Activated CD4-positive, alpha-beta memory T cell treated with anti-CD3 and anti-CD28 coated beads for 36 hours (primary cell): ENCODE measurements at regions not wholly inside any gene's neighbourhood (a gene's known extent, or its start where the extent isn't known, plus 50 kb on each side); places are given as distances from the start of the nearest gene placed in this dataset.
"Not testable (repeated sequence)": the region's sequence is repeated elsewhere in the genome, so short reads cannot be mapped to it uniquely, and the experiment has no call there.

Source experiments
- CTCF ChIA-PET: fragments of 350-600 bp; sonication (Branson Sonifier 250); formaldehyde crosslinking; loops from one replicate; lab custom pipeline; 2021; ENCODE audit warnings: antibody characterized with exemption, inconsistent platforms; lab: Charles Lee
- POLR2A ChIA-PET: fragments of 350-600 bp; sonication (Branson Sonifier 250); formaldehyde crosslinking; loops from one replicate; lab custom pipeline; 2021; ENCODE audit warnings: antibody characterized with exemption; lab: Charles Lee
- DNase-seq: peaks from one replicate; pipeline ENCODE4 v3.0.0-alpha.2; 2020
- H3K27ac Mint-ChIP-seq: one replicate; pipeline ENCODE4 v1.8.0; 2021; ENCODE audit warnings: mixed read lengths
- H3K27me3 Mint-ChIP-seq: one replicate; pipeline ENCODE4 v1.8.0; 2021; ENCODE audit warnings: mixed read lengths
- H3K36me3 Mint-ChIP-seq: one replicate; pipeline ENCODE4 v1.8.0; 2021; ENCODE audit warnings: mixed read lengths
- H3K4me1 Mint-ChIP-seq: one replicate; pipeline ENCODE4 v1.8.0; 2021; ENCODE audit warnings: low read depth, mixed read lengths
- H3K4me3 Mint-ChIP-seq: one replicate; pipeline ENCODE4 v1.8.0; 2021; ENCODE audit warnings: mild to moderate bottlenecking, mixed read lengths
- H3K9me3 Mint-ChIP-seq: one replicate; pipeline ENCODE4 v1.8.0; 2021; ENCODE audit warnings: mixed read lengths
- intact Hi-C: fragments of 100-400 bp; cut with micrococcal nuclease; formaldehyde crosslinking; loops from one replicate; pipeline ENCODE4 v1.15.1; 2023

- Mint-ChIP-seq H3K27ac (no peak overlapping the region), H3K4me1 (no peaks in the 10 kb centered on the region), H3K4me3 (no peak overlapping the region), H3K36me3 (no peaks in the 10 kb centered on the region), H3K9me3 (no peaks in the 10 kb centered on the region), H3K27me3 (no peaks in the 10 kb centered on the region)
- DNase-seq = no peak
- POLR2A ChIA-PET = no interaction called here
- CTCF ChIA-PET = no interaction called here
- intact Hi-C loops = no loop called here
Observed at GRCh38 chr10:117797296-117797695, 249.4 kb downstream of the RAB11FIP2 start.

- H3K9me3 Mint-ChIP-seq = no peaks in the 10 kb centered on the region
- H3K27ac Mint-ChIP-seq = no peak overlapping the region
- no peak overlapping the region for H3K4me3 Mint-ChIP-seq
- peaks cover 4% of the 10 kb centered on the region for H3K27me3 Mint-ChIP-seq
- no peaks in the 10 kb centered on the region for H3K4me1 Mint-ChIP-seq
- ChIA-PET POLR2A (no interaction called here), CTCF (no interaction called here)
- no peaks in the 10 kb centered on the region for H3K36me3 Mint-ChIP-seq
- intact Hi-C loops = no loop called here
- no peak for DNase-seq
Observed at GRCh38 chr10:117801691-117802090, 245.1 kb downstream of the RAB11FIP2 start.

- Mint-ChIP-seq H3K27me3 (peaks cover 4% of the 10 kb centered on the region), H3K4me3 (no peak overlapping the region), H3K9me3 (peaks cover under 1% of the 10 kb centered on the region), H3K4me1 (no peaks in the 10 kb centered on the region), H3K27ac (no peak overlapping the region), H3K36me3 (no peaks in the 10 kb centered on the region)
- no peak for DNase-seq
- CTCF ChIA-PET = no interaction called here
- intact Hi-C loops = no loop called here
- POLR2A ChIA-PET = interaction anchor here (0.6 kb wide), 1 partner anchor 137 kb away, joined by 3 read pairs; no protein-coding TSS in a partner anchor
Observed at GRCh38 chr10:117804470-117805011, 242.2 kb downstream of the RAB11FIP2 start.

- CTCF ChIA-PET = no interaction called here
- intact Hi-C loops = no loop called here
- Mint-ChIP-seq H3K27me3 (peaks cover 4% of the 10 kb centered on the region), H3K4me1 (no peaks in the 10 kb centered on the region), H3K27ac (no peak overlapping the region), H3K36me3 (no peaks in the 10 kb centered on the region), H3K4me3 (no peak overlapping the region), H3K9me3 (peaks cover 4% of the 10 kb centered on the region)
- POLR2A ChIA-PET = no interaction called here
- no peak for DNase-seq
Observed at GRCh38 chr10:117805139-117805538, 241.6 kb downstream of the RAB11FIP2 start.

GRCh38 chr10:117807441-117807840 lies 239.3 kb downstream of the RAB11FIP2 start:
- no peak for DNase-seq
- Mint-ChIP-seq H3K36me3 (no peaks in the 10 kb centered on the region), H3K4me1 (no peaks in the 10 kb centered on the region), H3K4me3 (no peak overlapping the region), H3K27me3 (peaks cover 4% of the 10 kb centered on the region), H3K27ac (no peak overlapping the region), H3K9me3 (peaks cover 10% of the 10 kb centered on the region)
- ChIA-PET CTCF (no interaction called here), POLR2A (no interaction called here)
- intact Hi-C loops = no loop called here

DNA sequence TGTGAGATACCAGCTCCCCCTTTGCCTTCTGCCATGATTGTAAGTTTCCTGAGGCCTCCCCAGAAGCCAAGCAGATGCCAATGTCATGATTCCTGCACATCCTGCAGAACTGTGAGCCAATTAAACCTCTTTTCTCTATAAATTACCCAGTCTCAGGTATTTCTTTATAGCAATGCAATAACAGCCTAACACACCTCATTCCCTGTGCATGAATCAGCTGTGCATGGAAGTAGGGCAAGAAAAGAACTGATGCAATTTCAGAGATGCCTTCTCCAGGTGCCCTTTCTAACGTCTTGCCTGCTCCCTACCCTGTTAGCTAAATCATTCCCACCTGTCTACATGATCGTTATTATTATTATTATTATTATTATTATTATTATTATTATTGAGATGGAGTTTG lies 230.9 kb downstream of the RAB11FIP2 start:
- DNase-seq, H3K36me3 Mint-ChIP-seq, H3K27me3 Mint-ChIP-seq, H3K9me3 Mint-ChIP-seq, POLR2A ChIA-PET, intact Hi-C loops, H3K4me1 Mint-ChIP-seq, H3K27ac Mint-ChIP-seq, CTCF ChIA-PET, H3K4me3 Mint-ChIP-seq: not testable (repeated sequence)

DNA sequence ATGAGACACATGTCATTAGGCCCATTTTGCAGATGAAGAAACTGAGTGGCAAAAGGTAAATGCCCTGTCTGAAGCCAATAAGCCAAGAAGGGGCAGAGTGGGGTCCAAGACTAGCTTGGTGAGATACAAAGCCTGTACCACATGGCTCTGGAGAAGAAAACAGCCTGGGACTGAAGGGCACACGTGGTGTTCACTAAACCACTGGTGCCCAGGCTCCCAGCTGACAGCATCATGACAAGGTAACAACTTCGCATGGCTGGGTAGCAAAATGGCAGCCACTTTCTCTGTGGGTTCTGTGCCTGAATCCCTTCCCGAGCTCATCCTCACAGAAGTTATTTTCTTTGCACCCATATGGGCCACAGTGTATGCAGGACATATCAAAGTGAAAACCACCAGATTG lies 229.6 kb downstream of the RAB11FIP2 start:
- intact Hi-C loops = no loop called here
- ChIA-PET POLR2A (no interaction called here), CTCF (no interaction called here)
- H3K27me3 Mint-ChIP-seq = peaks cover 10% of the 10 kb centered on the region
- DNase-seq = no peak
- H3K4me1 Mint-ChIP-seq = no peaks in the 10 kb centered on the region
- H3K36me3 Mint-ChIP-seq = no peaks in the 10 kb centered on the region
- no peak overlapping the region for H3K27ac Mint-ChIP-seq
- no peaks in the 10 kb centered on the region for H3K9me3 Mint-ChIP-seq
- H3K4me3 Mint-ChIP-seq = no peak overlapping the region

DNA sequence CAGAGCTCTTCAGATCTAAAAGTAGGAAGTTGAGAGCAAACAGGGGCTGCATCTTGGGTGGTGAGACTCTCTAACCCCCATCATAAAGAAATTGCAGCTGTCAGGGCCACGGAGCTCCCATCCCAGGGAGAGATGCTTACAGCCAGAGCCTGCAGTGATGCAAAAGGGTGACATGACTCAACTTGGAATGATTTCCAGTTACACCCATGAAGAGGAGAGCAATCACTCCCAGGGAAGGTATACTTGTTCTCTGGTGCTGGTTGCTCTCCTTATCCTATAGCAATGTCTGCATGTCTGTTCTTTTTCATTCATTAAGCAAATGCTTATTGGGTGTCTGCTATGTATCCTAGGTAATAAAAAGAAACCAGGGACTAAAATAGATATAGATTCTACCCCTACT lies 228.0 kb downstream of the RAB11FIP2 start:
- H3K27ac Mint-ChIP-seq = no peak overlapping the region
- no peaks in the 10 kb centered on the region for H3K36me3 Mint-ChIP-seq
- peaks cover 12% of the 10 kb centered on the region for H3K27me3 Mint-ChIP-seq
- H3K4me3 Mint-ChIP-seq = no peak overlapping the region
- no peak for DNase-seq
- CTCF ChIA-PET = no interaction called here
- POLR2A ChIA-PET = no interaction called here
- no peaks in the 10 kb centered on the region for H3K4me1 Mint-ChIP-seq
- intact Hi-C loops = no loop called here
- no peaks in the 10 kb centered on the region for H3K9me3 Mint-ChIP-seq

DNA sequence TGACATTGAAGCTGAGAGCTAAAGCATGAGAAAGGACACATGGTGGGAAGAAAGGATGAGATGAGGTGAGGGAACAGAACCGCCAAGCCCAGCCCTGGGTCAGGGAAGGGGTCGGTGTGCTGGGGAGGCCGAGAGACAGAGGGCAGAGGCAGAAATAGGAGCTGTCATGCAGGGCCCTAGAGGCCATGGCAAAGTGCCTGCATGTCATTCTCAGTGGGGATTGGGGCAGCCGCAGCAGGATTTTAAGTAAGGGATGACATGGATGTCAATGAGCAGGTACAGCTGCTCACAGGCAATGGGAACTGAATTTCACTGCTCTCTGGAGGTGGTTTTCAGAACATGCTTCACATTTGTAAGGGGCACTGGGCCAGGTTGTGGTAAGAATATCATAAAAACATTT lies 227.4 kb downstream of the RAB11FIP2 start:
- CTCF ChIA-PET = no interaction called here
- H3K4me3 Mint-ChIP-seq = no peak overlapping the region
- intact Hi-C loops = no loop called here

GRCh38 chr10:117823980-117824379 lies 222.8 kb downstream of the RAB11FIP2 start:
- H3K4me3 Mint-ChIP-seq = no peak overlapping the region
- no peaks in the 10 kb centered on the region for H3K9me3 Mint-ChIP-seq
- DNase-seq = no peak
- H3K36me3 Mint-ChIP-seq = no peaks in the 10 kb centered on the region
- H3K27ac Mint-ChIP-seq = no peak overlapping the region
- H3K27me3 Mint-ChIP-seq = peaks cover 9% of the 10 kb centered on the region
- intact Hi-C loops = no loop called here
- H3K4me1 Mint-ChIP-seq = no peaks in the 10 kb centered on the region
- ChIA-PET POLR2A (interaction anchor here (0.6 kb wide), 1 partner anchor 172 kb away, joined by 3 read pairs; no protein-coding TSS in a partner anchor), CTCF (no interaction called here)

More for the DNA sequence above, 227.4 kb downstream of the RAB11FIP2 start:
- Mint-ChIP-seq H3K9me3 (no peaks in the 10 kb centered on the region), H3K4me1 (no peaks in the 10 kb centered on the region), H3K27ac (no peak overlapping the region), H3K27me3 (peaks cover 12% of the 10 kb centered on the region), H3K36me3 (no peaks in the 10 kb centered on the region)
- POLR2A ChIA-PET = no interaction called here
- DNase-seq = no peak

DNA sequence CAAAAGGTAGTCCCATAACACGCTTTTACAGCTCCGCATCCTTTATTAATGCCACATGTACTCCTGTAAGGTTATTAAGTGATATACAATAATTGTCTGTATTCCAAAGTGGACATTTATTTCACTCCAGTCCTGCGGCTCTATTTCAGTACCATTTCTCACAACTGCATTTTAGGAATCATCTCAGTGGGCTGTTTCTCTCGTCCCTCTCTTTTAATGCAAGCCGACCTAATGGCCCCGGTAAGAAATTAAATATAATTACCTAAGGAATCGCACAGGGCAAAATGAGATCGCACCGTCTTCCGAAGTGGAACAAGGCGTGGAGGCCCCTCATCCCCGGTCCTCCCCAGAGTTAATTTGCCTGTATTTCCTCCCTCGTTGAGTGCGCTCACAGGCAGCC lies 216.5 kb downstream of the RAB11FIP2 start:
- intact Hi-C loops = no loop called here
- peaks cover 2% of the 10 kb centered on the region for H3K9me3 Mint-ChIP-seq
- H3K4me1 Mint-ChIP-seq = peaks cover 9% of the 10 kb centered on the region
- DNase-seq = no peak
- peak overlapping the region; percentile 57 for H3K4me3 Mint-ChIP-seq
- no peaks in the 10 kb centered on the region for H3K27me3 Mint-ChIP-seq
- ChIA-PET CTCF (no interaction called here), POLR2A (no interaction called here)
- H3K27ac Mint-ChIP-seq = no peak overlapping the region
- H3K36me3 Mint-ChIP-seq = no peaks in the 10 kb centered on the region

- H3K36me3 Mint-ChIP-seq = no peaks in the 10 kb centered on the region
- peak overlapping the region; percentile 57 for H3K4me3 Mint-ChIP-seq
- ChIA-PET POLR2A (no interaction called here), CTCF (no interaction called here)
- DNase-seq = peak; percentile 27
- intact Hi-C loops = no loop called here
- H3K9me3 Mint-ChIP-seq = peaks cover 2% of the 10 kb centered on the region
- H3K27ac Mint-ChIP-seq = peak overlapping the region; percentile 20
- no peaks in the 10 kb centered on the region for H3K27me3 Mint-ChIP-seq
- H3K4me1 Mint-ChIP-seq = peaks cover 9% of the 10 kb centered on the region
Observed at GRCh38 chr10:117830787-117831212, 215.9 kb downstream of the RAB11FIP2 start.
